ENCODE measurements at regions not wholly inside any gene's neighbourhood (a gene's known extent, or its start where the extent isn't known, plus 50 kb on each side); places are given as distances from the start of the nearest gene placed in this dataset.

GRCh38 chr2:155178921-155179320, 480.4 kb downstream of the KCNJ3 start:
- no peaks in the 10 kb centered on the region for H3K9me3 ChIP-seq
- intact Hi-C loops (cut with DNase I; ENCODE audit: low total_unique reads): no loop called here
- no peak overlapping the region for H3K27ac ChIP-seq
- H3K4me1 ChIP-seq: no peaks in the 10 kb centered on the region
- WGBS, 2 donors: 82 to 87% methylated on average over 3 of the region's 3 CpGs
- no peak for TF ChIP-seq POLR2A (IDR thresholded peaks at IDR 0.05)
- TF ChIP-seq, protein P1, sequence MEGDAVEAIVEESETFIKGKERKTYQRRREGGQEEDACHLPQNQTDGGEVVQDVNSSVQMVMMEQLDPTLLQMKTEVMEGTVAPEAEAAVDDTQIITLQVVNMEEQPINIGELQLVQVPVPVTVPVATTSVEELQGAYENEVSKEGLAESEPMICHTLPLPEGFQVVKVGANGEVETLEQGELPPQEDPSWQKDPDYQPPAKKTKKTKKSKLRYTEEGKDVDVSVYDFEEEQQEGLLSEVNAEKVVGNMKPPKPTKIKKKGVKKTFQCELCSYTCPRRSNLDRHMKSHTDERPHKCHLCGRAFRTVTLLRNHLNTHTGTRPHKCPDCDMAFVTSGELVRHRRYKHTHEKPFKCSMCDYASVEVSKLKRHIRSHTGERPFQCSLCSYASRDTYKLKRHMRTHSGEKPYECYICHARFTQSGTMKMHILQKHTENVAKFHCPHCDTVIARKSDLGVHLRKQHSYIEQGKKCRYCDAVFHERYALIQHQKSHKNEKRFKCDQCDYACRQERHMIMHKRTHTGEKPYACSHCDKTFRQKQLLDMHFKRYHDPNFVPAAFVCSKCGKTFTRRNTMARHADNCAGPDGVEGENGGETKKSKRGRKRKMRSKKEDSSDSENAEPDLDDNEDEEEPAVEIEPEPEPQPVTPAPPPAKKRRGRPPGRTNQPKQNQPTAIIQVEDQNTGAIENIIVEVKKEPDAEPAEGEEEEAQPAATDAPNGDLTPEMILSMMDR (IDR thresholded peaks at IDR 0.05): no peak
- no peak for DNase-seq
- H3K36me3 ChIP-seq (ENCODE audit: low read depth, missing control alignments): no peaks in the 10 kb centered on the region
- no peaks in the 10 kb centered on the region for H3K27me3 ChIP-seq
- H3K4me3 ChIP-seq: no peak overlapping the region

DNA sequence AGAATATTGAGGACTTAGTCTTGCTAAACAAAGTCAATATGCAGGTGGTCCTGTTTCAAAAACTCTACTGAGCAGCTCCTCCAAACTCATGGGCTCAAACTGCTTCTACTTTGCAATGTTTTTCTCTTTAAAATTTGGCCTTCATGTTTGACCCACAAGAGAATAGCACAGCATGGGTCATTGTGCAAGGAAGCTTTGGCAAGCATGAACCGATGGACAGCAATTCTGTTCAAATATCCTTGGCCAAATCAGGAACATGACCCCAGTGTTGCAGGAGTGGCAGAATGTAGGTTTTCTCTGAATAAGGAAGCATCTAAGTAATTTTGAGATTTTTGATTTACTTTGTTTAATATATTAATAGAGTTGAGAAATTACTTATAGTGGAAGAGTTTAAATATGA, 477.9 kb downstream of the KCNJ3 start:
- 55 to 65% methylated on average over 1 of the region's 1 CpG for WGBS, 2 donors
- no peak for TF ChIP-seq POLR2A (IDR thresholded peaks at IDR 0.05)
- TF ChIP-seq, protein P1 (IDR thresholded peaks at IDR 0.05): no peak

DNA sequence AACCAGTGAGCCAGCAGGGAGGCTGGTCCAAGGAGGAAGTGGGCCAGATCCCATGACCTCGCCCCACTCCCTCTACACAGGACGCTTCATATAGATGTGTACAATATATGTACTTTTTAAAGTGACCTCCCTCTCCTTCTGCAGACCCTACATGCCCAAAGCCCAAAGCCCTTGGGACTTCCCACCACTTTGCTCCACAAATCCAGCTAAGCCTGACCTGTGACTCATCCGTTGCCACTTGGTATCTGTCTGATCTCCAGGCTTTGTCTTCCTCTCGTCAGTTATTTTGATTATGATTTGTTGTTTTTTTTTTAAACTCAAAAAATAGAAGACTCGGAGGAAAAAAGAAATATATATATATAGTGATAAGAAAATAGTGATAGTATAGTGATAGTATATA, 470.8 kb downstream of the KCNJ3 start:
- no peaks in the 10 kb centered on the region for H3K4me1 ChIP-seq
- no peak overlapping the region for H3K27ac ChIP-seq
- no peak overlapping the region for H3K4me3 ChIP-seq
- no peak for DNase-seq
- no peaks in the 10 kb centered on the region for H3K9me3 ChIP-seq
- 86 to 90% methylated on average over 5 of the region's 5 CpGs for WGBS, 2 donors
- intact Hi-C loops (cut with DNase I; ENCODE audit: low total_unique reads): no loop called here
- TF ChIP-seq POLR2A (IDR thresholded peaks at IDR 0.05): no peak
- no peaks in the 10 kb centered on the region for H3K27me3 ChIP-seq
- no peaks in the 10 kb centered on the region for H3K36me3 ChIP-seq (ENCODE audit: low read depth, missing control alignments)

More for the DNA sequence above, 477.9 kb downstream of the KCNJ3 start:
- no peaks in the 10 kb centered on the region for H3K27me3 ChIP-seq
- DNase-seq: no peak
- intact Hi-C loops (cut with DNase I; ENCODE audit: low total_unique reads): no loop called here
- no peaks in the 10 kb centered on the region for H3K9me3 ChIP-seq
- no peak overlapping the region for H3K4me3 ChIP-seq
- H3K4me1 ChIP-seq: no peaks in the 10 kb centered on the region
- no peaks in the 10 kb centered on the region for H3K36me3 ChIP-seq (ENCODE audit: low read depth, missing control alignments)
- no peak overlapping the region for H3K27ac ChIP-seq

DNA sequence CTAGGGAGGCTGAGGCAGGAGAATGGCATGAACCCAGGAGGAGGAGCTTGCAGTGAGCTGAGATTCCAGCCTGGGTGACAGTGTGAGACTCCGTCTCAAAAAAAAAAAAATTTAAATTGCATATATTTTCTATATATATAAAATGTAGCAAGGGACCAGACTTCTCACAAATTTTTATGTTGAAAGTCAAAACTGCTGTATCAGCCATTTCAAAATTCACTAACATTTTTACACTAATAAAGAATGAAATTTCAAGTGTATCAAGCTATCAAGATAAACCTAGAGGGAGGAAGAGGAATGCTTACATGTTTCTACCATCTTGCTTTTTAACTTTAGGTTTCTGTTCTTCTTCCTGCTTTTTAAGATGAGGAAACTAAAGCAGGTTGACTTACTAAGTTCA, 464.0 kb downstream of the KCNJ3 start:
- Histone ChIP-seq H3K9me3 (no peaks in the 10 kb centered on the region), H3K27ac (no peak overlapping the region), H3K27me3 (no peaks in the 10 kb centered on the region), H3K36me3 (ENCODE audit: low read depth, missing control alignments) (no peaks in the 10 kb centered on the region), H3K4me3 (no peak overlapping the region), H3K4me1 (no peaks in the 10 kb centered on the region)
- intact Hi-C loops (cut with DNase I; ENCODE audit: low total_unique reads): no loop called here
- DNase-seq: no peak
- 95 to 100% methylated on average over 1 of the region's 1 CpG for WGBS, 2 donors
- TF ChIP-seq, protein P1 (IDR thresholded peaks at IDR 0.05): no peak
- TF ChIP-seq POLR2A (IDR thresholded peaks at IDR 0.05): no peak

GRCh38 chr2:155161314-155161713, 462.8 kb downstream of the KCNJ3 start:
- H3K9me3 ChIP-seq: no peaks in the 10 kb centered on the region

More at GRCh38 chr2:155161314-155161713, 462.8 kb downstream of the KCNJ3 start:
- no peak overlapping the region for H3K4me3 ChIP-seq
- intact Hi-C loops (cut with DNase I; ENCODE audit: low total_unique reads): no loop called here
- H3K27ac ChIP-seq: no peak overlapping the region
- no peaks in the 10 kb centered on the region for H3K36me3 ChIP-seq (ENCODE audit: low read depth, missing control alignments)
- no peaks in the 10 kb centered on the region for H3K4me1 ChIP-seq
- TF ChIP-seq, protein P1 (IDR thresholded peaks at IDR 0.05): no peak
- no peak for TF ChIP-seq POLR2A (IDR thresholded peaks at IDR 0.05)
- H3K27me3 ChIP-seq: no peaks in the 10 kb centered on the region
- no peak for DNase-seq

Measured in testis (tissue), 2 donors.